HEK293 (cell line): ENCODE measurements at regions not wholly inside any gene's neighbourhood (a gene's known extent, or its start where the extent isn't known, plus 50 kb on each side); places are given as distances from the start of the nearest gene placed in this dataset.
A peak's percentile ranks its signal among the peaks of the same experiment; 100 is the strongest.

Source experiments
- KLF10 ChIP-seq: fragments of 450-650 bp; IDR thresholded peaks from 2 replicates; pipeline ENCODE4 v1.5.1; 2018; ENCODE audit warnings: missing biosample characterization, mild to moderate bottlenecking, missing genetic modification characterization
- PRDM10 ChIP-seq: fragments of 450-650 bp; formaldehyde crosslinking; IDR thresholded peaks from 2 replicates; pipeline ENCODE4 v1.5.1; 2016; ENCODE audit warnings: missing biosample characterization, missing genetic modification characterization
- ZBTB20 ChIP-seq: fragments of 450-650 bp; formaldehyde crosslinking; IDR thresholded peaks from 2 replicates; pipeline ENCODE4 v1.5.1; 2016; ENCODE audit warnings: missing biosample characterization, missing genetic modification characterization
- ZBTB6 ChIP-seq: fragments of 450-650 bp; formaldehyde crosslinking; IDR thresholded peaks from 2 replicates; pipeline ENCODE4 v1.5.1; 2017; ENCODE audit warnings: missing biosample characterization, missing genetic modification characterization
- ZBTB7A ChIP-seq: fragments of 450-650 bp; formaldehyde crosslinking; IDR thresholded peaks from 2 replicates; pipeline ENCODE4 v1.5.1; 2016; ENCODE audit warnings: low read depth, missing biosample characterization, missing genetic modification characterization
- ZFP41 ChIP-seq: fragments of 450-650 bp; formaldehyde crosslinking; IDR thresholded peaks from 2 replicates; pipeline ENCODE4 v1.5.1; 2016; ENCODE audit warnings: missing biosample characterization, missing genetic modification characterization, borderline replicate concordance
- ZIC2 ChIP-seq: fragments of 450-650 bp; formaldehyde crosslinking; IDR thresholded peaks from 2 replicates; pipeline ENCODE4 v1.5.1; 2016; ENCODE audit warnings: missing biosample characterization, missing genetic modification characterization
- ZNF146 ChIP-seq: fragments of 450-650 bp; formaldehyde crosslinking; IDR thresholded peaks from 2 replicates; pipeline ENCODE4 v1.5.1; 2016; ENCODE audit warnings: missing biosample characterization, missing genetic modification characterization
- ZNF148 ChIP-seq: fragments of 450-650 bp; formaldehyde crosslinking; IDR thresholded peaks from 2 replicates; pipeline ENCODE4 v1.5.0; 2017; ENCODE audit warnings: missing biosample characterization, missing genetic modification characterization, borderline replicate concordance
- ZNF175 ChIP-seq: fragments of 450-650 bp; formaldehyde crosslinking; IDR thresholded peaks from 2 replicates; pipeline ENCODE4 v1.5.1; 2016; ENCODE audit warnings: missing biosample characterization, missing genetic modification characterization
- ZNF214 ChIP-seq: fragments of 450-650 bp; formaldehyde crosslinking; IDR thresholded peaks from 2 replicates; pipeline ENCODE4 v1.5.1; 2017; ENCODE audit warnings: missing biosample characterization, mild to moderate bottlenecking, missing genetic modification characterization, borderline replicate concordance
- ZNF223 ChIP-seq: fragments of 450-650 bp; formaldehyde crosslinking; IDR thresholded peaks from 2 replicates; pipeline ENCODE4 v1.5.1; 2016; ENCODE audit warnings: missing biosample characterization, missing genetic modification characterization
- ZNF23 ChIP-seq: fragments of 450-650 bp; formaldehyde crosslinking; IDR thresholded peaks from 2 replicates; pipeline ENCODE4 v1.5.1; 2016; ENCODE audit warnings: missing biosample characterization, missing genetic modification characterization, borderline replicate concordance
- ZNF391 ChIP-seq: fragments of 450-650 bp; formaldehyde crosslinking; IDR thresholded peaks from 2 replicates; pipeline ENCODE4 v1.5.1; 2016; ENCODE audit warnings: low read depth, missing biosample characterization, missing genetic modification characterization, borderline replicate concordance
- ZNF416 ChIP-seq: fragments of 450-650 bp; formaldehyde crosslinking; IDR thresholded peaks from 2 replicates; pipeline ENCODE4 v1.5.1; 2016; ENCODE audit warnings: missing biosample characterization, missing genetic modification characterization
- ZNF426 ChIP-seq: fragments of 450-650 bp; formaldehyde crosslinking; IDR thresholded peaks from 2 replicates; pipeline ENCODE4 v1.5.1; 2017; ENCODE audit warnings: missing biosample characterization, missing genetic modification characterization, mild to moderate bottlenecking, inconsistent platforms, moderate library complexity
- ZNF48 ChIP-seq: fragments of 450-650 bp; formaldehyde crosslinking; IDR thresholded peaks from 2 replicates; pipeline ENCODE4 v1.5.1; 2016; ENCODE audit warnings: missing biosample characterization, missing genetic modification characterization
- ZNF488 ChIP-seq: fragments of 450-650 bp; formaldehyde crosslinking; IDR thresholded peaks from 2 replicates; pipeline ENCODE4 v1.5.1; 2016; ENCODE audit warnings: missing biosample characterization, missing genetic modification characterization
- ZNF623 ChIP-seq: fragments of 450-650 bp; formaldehyde crosslinking; IDR thresholded peaks from 2 replicates; pipeline ENCODE4 v1.5.1; 2016; ENCODE audit warnings: missing biosample characterization, missing genetic modification characterization
- ZNF837 ChIP-seq: fragments of 450-650 bp; formaldehyde crosslinking; IDR thresholded peaks from 2 replicates; pipeline ENCODE4 v1.5.1; 2016; ENCODE audit warnings: missing biosample characterization, missing genetic modification characterization
- ZXDB ChIP-seq: fragments of 450-650 bp; formaldehyde crosslinking; IDR thresholded peaks from 2 replicates; pipeline ENCODE4 v1.5.1; 2016; ENCODE audit warnings: missing biosample characterization, missing genetic modification characterization
- TF ChIP-seq, protein P1 (sequence below): fragments of 450-650 bp; formaldehyde crosslinking; conservative IDR thresholded peaks from 2 replicates; pipeline ENCODE4 v1.5.1; 2016; ENCODE audit warnings: low read depth, missing biosample characterization, missing genetic modification characterization
- TF ChIP-seq, protein P2 (sequence below): fragments of 450-650 bp; formaldehyde crosslinking; IDR thresholded peaks from 2 replicates; pipeline ENCODE4 v1.5.1; 2016; ENCODE audit warnings: missing biosample characterization, missing genetic modification characterization
- TF ChIP-seq, protein P3 (sequence below): IDR thresholded peaks from 2 replicates; pipeline ENCODE4 v1.6.1; 2011; ENCODE audit warnings: mild to moderate bottlenecking, low read depth, low read length, borderline replicate concordance

GRCh38 chr1:232547938-232548484 is 81.9 kb downstream of the SIPA1L2 start (continued):
- TF ChIP-seq ZNF148 (tag by site-specific recombination) (no peak), ZBTB6 (peak; percentile 88), ZNF223 (no peak), ZNF146 (tag by site-specific recombination) (peak; percentile 30; the same call in 1 of the 2 replicates), ZNF23 (tag by site-specific recombination) (no peak), ZIC2 (tag by site-specific recombination) (no peak), KLF10 (peak; percentile 80), ZBTB20 (tag by site-specific recombination) (peak; percentile 50), ZXDB (peak; percentile 60; the same call in 1 of the 2 replicates), ZNF488 (tag by site-specific recombination) (no peak), ZNF214 (tag by site-specific recombination) (no peak), ZFP41 (tag by site-specific recombination) (no peak), ZBTB7A (tag by site-specific recombination) (no peak), ZNF175 (tag by site-specific recombination) (no peak), PRDM10 (tag by site-specific recombination) (peak; percentile 72; the same call in 1 of the 2 replicates), ZNF623 (no peak), ZNF837 (tag by site-specific recombination) (no peak), ZNF426 (tag by site-specific recombination) (no peak), ZNF48 (no peak), ZNF416 (tag by site-specific recombination) (no peak), ZNF391 (0 out of 2 replicates have a peak, but pooled peaks have one; percentile 22)
- TF ChIP-seq, protein P1, sequence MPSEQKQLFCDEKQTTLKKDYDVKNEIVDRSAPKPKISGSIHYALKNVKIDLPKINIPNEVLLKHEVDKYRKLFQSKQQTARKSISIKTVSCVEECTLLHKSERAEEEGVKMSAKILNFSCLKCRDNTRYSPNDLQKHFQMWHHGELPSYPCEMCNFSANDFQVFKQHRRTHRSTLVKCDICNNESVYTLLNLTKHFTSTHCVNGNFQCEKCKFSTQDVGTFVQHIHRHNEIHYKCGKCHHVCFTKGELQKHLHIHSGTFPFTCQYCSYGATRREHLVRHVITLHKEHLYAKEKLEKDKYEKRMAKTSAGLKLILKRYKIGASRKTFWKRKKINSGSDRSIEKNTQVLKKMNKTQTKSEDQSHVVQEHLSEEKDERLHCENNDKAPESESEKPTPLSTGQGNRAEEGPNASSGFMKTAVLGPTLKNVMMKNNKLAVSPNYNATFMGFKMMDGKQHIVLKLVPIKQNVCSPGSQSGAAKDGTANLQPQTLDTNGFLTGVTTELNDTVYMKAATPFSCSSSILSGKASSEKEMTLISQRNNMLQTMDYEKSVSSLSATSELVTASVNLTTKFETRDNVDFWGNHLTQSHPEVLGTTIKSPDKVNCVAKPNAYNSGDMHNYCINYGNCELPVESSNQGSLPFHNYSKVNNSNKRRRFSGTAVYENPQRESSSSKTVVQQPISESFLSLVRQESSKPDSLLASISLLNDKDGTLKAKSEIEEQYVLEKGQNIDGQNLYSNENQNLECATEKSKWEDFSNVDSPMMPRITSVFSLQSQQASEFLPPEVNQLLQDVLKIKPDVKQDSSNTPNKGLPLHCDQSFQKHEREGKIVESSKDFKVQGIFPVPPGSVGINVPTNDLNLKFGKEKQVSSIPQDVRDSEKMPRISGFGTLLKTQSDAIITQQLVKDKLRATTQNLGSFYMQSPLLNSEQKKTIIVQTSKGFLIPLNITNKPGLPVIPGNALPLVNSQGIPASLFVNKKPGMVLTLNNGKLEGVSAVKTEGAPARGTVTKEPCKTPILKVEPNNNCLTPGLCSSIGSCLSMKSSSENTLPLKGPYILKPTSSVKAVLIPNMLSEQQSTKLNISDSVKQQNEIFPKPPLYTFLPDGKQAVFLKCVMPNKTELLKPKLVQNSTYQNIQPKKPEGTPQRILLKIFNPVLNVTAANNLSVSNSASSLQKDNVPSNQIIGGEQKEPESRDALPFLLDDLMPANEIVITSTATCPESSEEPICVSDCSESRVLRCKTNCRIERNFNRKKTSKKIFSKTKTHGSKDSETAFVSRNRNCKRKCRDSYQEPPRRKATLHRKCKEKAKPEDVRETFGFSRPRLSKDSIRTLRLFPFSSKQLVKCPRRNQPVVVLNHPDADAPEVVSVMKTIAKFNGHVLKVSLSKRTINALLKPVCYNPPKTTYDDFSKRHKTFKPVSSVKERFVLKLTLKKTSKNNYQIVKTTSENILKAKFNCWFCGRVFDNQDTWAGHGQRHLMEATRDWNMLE (tag by site-specific recombination): no peak; the same call in 1 of the 2 replicates
- TF ChIP-seq, protein P2, sequence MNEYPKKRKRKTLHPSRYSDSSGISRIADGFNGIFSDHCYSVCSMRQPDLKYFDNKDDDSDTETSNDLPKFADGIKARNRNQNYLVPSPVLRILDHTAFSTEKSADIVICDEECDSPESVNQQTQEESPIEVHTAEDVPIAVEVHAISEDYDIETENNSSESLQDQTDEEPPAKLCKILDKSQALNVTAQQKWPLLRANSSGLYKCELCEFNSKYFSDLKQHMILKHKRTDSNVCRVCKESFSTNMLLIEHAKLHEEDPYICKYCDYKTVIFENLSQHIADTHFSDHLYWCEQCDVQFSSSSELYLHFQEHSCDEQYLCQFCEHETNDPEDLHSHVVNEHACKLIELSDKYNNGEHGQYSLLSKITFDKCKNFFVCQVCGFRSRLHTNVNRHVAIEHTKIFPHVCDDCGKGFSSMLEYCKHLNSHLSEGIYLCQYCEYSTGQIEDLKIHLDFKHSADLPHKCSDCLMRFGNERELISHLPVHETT (tag by site-specific recombination): peak; percentile 85
- TF ChIP-seq, protein P3, sequence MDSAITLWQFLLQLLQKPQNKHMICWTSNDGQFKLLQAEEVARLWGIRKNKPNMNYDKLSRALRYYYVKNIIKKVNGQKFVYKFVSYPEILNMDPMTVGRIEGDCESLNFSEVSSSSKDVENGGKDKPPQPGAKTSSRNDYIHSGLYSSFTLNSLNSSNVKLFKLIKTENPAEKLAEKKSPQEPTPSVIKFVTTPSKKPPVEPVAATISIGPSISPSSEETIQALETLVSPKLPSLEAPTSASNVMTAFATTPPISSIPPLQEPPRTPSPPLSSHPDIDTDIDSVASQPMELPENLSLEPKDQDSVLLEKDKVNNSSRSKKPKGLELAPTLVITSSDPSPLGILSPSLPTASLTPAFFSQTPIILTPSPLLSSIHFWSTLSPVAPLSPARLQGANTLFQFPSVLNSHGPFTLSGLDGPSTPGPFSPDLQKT: no peak
